ENCODE measurements at regions not wholly inside any gene's neighbourhood (a gene's known extent, or its start where the extent isn't known, plus 50 kb on each side); places are given as distances from the start of the nearest gene placed in this dataset.
"Not testable (repeated sequence)": the region's sequence is repeated elsewhere in the genome, so short reads cannot be mapped to it uniquely, and the experiment has no call there.

DNA sequence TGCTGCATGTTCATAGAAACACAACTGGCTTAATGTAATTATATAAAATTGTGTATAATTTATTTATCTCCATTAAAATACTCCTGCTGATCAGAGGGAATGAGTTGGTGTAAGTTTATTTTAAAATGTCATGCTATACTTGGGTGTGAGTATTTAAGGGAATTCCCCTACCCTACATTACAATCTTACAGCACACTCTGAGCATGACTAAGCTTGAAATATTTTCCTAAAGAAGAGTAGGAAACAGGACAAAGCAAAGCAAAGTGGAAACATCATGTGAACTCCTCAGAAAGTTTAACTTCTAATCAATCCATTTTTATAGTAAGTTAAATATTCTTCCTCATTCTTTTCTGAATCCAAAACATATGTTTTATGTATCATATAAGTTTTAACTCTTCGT is 1271.3 kb downstream of the EFNA5 start:
- no peak for DNase-seq

DNA sequence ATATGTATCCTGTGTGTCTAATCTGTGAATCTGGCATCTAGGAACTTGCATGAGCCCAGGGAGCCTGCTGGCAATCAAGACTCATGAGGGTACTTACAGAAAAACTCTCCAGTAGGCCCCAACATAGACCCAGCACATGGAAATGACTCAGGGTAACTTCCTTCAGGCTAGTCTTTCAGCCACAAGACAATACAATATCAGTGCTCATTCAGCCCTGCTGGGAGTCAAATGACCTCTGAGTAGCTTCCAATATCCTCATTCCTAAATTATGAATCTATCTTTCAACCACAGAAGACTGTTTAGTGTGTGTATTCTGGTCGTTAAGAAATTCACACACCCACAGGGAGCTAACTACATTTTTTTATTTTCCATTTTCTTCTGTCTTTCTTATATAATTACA is 1273.0 kb downstream of the EFNA5 start:
- DNase-seq = no peak

DNA sequence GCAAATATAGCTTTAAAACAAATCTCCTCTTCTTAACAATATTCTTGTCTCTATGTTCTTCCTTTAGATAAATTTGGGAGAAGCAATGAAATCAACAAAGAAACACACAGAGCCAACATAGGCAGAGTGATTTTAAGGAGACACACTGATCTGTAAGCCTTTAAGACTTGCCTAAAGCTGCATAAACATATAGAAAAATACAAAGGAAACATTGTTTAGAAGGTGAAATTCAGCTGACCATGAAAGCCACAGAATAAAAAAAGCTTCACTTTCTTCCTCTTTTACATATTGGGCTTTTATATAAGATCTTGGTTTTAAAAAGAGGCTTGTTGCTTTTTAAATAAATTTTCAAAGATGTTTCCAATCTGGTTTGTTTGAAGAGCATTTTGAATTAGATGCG is 1277.5 kb downstream of the EFNA5 start:
- DNase-seq = no peak

DNA sequence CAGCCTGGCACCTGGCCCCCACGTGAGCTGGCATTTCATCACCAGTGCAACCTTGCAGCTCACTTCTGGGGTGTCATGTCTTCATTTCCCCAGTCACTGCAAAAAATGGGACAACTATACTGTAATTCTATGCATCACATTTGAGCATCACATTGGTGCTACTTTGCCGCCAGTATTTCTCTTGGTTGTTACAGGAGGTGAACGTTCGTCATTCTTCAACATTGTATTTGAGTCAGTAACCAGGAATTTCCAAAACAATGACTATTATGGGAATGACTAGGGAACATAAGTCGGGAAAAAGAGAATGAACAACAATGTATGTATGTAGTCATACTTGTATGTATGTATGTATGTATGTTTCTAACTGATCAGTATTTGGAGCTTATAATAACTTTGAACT is 1278.0 kb downstream of the EFNA5 start:
- no peak for DNase-seq

DNA sequence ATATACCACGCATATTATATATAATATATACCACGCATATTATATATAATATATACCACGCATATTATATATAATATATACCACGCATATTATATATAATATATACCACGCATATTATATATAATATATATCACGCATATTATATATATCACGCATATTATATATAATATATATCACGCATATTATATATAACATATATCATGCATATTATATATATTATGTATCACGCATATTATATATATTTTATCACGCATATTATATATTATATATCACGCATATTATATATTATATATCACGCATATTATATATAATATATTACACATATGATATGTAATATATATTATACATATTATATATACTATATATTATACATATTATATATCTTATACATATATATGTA is 1283.0 kb downstream of the EFNA5 start:
- not testable (repeated sequence) for DNase-seq

DNA sequence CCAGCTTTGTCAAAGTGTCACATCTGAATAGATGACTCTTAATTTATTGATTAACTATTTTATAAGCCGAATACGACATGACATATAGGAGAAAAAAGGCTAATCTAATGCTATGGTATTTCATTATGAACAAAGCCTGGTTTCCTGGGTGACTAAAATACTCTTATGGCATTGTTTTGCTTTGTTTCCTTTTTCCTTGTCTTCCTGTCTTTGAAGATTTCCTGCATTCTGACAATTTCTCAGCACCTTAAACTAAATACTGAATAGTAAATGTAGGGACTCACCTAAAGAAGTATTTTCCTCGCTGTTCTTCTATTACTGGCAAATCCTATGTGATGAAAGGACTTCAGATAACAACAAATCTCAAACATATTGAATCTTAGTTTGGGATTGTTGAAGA is 1284.5 kb downstream of the EFNA5 start:
- DNase-seq = no peak

DNA sequence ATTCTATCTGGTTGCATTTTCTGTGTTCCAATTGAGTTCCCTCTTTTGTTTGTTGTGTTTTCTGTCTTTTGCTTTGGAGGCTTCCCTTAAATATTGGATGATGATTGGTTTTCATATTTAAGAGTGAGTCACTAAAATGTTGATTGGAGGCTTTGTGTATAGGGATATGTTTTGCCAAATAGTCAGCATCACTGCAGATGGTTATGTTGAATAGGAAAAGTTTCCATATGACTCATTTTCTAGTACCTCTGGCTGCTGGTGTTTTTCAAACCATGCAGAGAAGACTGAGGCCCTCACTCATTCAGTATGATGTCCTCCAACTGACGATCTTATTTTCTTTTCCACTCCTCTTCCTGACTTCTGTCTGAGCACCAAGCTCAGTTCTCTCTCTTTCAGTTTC is 1290.0 kb downstream of the EFNA5 start:
- DNase-seq = no peak

DNA sequence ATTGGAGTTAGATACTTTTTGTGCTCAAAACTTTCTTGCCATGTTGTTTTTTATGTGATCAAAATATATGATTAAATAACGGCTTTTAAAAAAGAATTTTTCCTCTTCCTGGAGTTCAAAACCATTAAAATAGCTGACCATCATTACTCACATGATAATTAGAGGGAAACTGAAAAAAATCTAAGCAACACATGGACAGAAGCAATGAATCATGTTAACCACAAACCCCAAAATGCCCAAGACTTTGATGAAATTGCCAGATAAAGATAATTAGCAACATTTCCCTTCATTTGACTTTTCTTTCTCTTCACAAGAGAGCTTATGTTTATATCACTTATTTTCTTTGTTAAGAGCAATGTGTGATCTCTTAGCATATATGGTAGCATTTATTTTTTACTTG is 1294.2 kb downstream of the EFNA5 start:
- no peak for DNase-seq

DNA sequence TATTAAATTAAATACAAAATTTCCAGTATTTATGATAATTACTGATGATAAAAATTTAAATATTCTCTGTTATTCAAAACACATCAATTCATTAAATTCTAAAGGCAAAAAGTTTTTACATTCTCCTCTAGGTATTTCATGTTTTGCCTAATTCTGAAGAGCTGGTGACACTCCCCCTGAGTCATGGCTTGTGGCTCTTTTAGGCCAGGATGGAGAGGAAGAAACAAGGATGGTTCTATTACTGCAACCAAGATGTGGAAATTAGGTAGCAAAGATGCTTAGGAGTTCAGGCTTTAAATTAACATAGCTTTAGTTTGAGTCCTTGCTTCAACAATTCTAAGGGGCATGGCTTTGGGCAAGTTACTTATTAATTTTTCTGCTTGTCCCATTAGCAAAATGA is 1295.8 kb downstream of the EFNA5 start:
- no peak for DNase-seq

DNA sequence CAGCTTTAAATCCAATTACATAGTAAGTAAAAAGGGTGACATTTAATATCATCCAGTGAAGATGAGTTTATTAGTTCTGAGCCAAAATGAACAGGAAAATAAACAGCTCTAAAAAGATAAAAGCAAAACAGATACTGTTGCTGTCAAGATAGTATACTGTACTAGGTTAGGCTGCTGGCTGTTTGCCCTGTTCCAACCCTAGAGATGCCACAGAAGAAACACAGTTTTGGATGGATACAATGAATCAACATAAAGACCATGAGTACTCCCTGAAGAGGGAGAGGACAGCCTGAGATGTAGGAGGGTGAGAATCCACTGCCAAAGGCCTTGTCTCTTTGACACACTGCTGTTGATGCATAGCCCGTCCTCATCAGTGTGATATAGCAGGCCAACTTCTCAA is 1302.7 kb downstream of the EFNA5 start:
- DNase-seq = no peak

DNA sequence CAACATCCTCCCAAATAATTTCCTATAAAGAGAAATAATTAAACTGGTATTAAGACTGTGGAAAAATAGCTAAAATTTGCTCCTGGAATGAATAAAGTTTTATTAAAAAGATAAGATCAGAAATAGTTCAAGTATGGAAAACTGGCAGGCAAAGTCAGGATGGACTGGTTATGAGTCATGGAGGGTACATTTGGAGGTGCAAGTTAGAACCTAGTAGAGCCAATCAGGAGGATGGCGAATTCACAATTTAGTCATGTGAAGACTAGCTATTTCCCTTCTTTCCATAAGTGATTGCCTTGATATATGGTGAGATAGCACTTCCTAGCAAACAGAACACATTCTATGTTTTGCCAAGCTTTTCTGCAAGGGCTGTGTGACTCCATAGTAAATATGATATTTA is 1303.5 kb downstream of the EFNA5 start:
- DNase-seq = no peak

DNA sequence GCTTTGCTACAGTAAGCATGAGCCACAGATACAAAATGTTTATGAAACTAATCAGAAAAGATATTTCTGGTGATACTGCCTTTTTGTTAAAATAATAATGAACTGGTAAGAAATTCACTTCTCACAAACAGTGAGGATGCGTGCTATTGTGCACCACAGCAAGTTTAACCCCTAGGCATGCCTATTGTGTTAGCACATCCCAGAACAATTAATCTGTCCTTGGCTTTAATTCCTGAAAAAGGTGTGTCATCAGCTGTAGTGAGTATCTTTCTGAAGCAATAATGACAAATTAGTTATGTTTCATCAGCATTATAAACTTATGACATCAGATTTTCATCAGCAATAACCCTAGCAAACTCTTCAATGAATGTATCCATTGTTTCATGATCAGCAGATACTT is 1307.2 kb downstream of the EFNA5 start:
- no peak for DNase-seq

DNA sequence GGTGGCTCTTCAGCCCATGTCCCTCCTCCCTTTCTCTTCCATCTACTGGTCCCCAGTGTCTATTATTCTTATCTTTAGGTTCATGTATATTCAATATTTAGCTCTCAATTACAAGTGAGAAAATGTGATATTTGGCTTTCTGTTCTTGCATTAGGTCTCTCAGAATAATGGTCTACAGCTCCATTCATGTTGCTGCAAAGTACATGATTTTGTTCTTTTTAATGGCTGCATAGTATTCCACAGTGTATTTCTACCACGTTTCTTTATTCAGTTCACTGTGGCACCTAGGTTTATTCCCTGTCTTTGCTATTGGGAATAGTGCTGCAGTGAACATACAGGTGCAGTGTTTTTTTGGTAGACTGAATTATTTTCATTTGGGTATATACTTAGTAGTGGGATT is 1308.8 kb downstream of the EFNA5 start:
- DNase-seq = no peak

DNA sequence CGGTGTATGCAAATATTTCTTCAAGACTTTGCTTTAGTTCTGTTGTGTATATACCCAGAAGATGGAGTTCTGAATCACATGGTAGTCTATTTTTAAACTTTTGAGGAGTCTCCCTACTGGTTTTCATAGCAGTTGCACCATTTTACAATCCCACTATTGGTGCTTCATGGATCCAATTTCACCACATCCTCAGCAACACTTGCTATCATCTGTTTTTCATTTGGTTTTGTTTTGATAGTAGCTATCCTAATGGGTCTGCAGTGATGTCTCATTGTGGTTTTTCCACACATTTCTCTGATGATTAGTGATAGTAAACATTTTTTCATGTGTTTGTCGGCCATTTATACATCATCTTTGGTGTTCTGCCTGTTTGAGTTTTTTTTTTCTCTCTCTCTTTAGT is 1339.3 kb downstream of the EFNA5 start:
- no peak for DNase-seq

DNA sequence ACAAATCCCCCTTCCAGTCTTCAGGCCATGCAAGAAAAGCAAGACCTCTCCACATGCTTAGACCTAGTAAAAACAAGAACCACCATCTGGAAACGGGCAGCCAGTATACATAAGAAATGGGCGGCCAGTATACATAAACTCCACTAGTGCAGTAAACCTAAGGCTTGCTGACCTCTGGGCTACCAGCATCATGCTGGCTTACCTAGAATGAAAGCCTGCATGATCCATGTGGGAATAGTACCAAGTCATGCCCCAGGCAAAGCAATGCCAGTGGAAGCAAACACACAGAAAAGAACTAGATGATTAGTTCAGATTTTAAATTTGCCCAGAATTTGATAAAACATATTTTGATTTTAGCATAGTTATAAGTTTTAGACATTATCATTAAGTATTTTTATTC is 1346.4 kb downstream of the EFNA5 start:
- no peak for DNase-seq

DNA sequence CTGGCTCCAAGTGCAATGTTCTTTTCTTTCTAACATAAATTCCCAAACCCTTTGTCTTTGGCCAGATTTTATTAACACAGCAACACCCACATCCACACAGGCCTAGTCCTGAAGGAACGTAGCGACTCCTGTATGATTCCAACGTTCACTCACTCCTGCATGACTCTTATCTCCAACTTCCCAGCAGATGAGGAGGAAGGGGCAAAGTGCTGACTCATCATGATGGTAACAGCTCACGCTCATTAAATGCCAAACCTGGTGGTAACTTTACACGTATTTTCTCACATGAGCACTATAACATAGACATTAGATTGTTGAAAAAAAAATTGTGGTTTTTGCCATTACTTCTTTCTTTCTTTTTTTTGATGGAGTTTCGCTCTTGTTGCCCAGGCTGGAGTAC is 1349.5 kb downstream of the EFNA5 start:
- no peak for DNase-seq

DNA sequence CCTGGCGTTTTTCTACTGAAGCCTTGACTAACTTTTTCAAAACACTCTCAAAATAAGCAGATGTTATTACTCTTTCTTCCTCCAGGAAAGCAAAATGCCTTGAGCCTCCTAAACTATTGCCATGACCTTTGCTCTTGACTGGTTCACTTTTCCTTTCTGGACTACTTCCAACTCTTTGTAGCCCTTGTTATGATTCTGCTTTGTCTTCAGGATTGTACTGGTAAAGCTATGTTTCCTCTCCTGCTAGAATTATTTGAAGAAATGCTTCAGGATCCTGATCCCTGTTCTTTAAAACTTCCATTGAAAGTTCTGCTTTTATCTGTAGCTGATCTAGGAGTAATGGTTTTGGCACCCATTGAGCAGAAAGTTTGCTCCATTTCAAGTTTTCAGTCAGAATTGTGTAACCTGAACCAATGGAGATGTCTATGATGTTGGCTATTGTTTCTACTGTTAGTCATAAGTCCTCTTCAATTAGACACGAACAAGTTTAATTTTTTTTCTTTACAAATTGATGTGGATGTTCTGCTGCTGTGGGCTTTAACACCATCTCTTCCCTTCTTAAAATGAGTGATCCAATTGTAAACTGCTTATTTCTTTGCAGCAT is 1356.4 kb downstream of the EFNA5 start:
- DNase-seq = no peak

DNA sequence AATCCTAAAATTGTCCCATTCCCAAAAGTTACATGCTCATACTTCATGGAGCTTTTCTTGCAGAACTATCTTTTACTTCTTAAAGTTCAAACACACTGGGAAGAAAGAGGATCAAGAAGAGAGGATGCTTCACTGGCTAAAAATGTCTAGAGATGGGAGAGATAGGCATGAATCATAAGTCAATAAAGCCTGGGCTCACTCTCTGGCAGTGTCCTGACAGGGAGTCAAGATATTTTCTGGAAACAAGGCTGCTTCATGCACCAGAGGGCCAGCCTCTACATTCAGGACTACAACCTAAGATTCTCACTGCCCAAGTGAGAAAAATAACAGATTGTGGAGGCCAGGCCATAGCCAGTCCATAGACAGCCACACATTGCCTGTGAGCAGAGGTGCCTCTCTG is 1358.4 kb downstream of the EFNA5 start:
- DNase-seq = no peak

DNA sequence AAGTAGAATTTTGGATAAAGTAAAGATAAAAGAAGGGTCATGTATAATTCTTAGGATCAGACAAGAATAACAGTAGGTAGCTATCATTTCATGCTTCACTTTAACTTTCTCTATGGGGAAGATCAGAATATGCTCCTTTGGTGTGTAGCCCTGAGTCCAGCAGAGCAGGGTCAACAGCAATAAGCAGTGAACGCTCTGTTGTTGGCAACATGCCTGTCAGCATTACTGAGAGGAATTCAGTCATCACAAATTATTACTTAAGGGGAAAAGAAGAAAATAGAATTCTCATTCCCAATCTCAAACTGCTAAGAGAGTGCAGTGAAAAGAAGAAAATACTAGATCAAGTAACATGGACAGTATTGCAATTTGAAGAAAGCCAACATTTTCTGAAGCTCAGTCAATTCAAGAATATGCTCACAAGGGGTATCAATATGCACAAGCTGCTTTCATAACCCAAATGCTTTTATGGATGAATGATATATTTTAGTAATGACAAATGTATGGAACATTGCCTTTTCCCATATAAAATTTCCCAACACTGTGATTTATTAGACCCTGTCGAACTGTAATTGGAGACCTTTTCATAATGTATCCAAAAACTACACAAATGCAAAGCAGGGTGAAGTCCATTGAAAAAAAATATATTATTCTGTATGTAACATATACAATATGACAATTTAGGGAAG is 1359.4 kb downstream of the EFNA5 start:
- DNase-seq = no peak

DNA sequence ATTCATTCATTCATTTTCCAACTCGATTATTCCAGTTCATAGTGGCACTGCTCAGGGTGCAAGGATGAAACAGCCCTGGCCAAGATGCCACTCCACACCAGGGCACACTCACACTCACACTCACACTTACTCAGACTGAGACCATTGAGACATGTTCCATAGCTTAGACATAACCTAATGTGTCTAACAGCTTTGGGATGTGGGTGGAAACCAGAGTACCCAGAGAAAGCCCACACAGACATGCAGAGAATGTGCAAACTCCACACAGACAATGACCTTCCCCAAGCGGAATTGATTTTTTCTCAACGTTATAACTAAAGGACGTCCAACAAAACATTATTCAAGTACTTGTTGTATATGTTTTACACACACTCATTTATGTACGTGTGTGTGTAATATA is 1363.5 kb downstream of the EFNA5 start:
- DNase-seq = no peak

DNA sequence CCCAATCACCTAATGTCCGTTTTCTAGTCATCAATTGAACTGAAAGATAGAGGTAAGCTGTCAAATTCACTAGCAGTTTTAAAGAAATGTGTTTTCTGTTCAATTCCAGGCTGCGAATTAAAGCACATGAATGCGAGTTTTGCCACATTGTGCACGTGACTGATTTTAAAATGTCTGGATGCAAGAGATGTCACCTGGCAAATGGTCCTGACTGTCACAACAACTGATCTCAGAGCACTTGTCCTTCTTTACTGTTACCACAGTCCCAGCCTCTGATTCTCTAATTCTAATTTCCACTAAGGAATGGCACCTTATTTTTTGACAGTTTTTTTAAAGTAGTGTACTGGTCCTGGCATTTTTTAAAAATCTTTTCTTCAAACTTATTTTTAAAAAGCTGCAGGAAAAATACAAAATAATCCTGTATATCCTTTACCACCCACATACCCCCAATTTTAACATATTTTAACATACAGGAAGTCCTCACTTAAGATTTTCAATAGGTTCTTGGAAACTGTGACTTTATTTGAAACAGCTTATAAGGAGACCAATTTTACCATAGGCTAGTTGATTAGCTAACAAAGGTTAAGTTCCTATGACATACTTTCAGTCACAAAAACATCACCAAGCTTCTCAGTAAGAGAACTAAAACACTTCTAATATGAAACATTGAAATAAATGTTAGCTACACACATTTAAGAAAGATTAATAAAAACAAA is 1364.3 kb downstream of the EFNA5 start:
- DNase-seq = no peak

DNA sequence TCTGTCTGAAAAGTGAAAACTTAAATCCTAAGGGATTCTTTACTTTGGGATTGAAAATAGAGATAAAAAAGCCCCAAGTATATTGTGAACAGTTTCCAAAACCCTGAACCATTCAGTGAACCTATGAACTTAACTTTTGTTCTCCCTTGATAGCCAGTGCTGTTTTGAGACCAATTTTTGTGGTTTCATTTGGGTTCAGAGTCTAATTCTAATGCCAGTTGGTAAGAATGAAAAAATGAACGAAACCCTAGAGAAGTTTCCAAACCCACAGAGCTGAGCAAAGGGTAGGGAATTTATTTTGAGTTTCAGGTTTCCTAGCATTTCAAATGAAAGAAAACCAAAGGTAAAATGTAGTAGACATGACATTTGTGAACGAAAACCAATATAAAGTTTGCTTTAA is 1366.8 kb downstream of the EFNA5 start:
- no peak for DNase-seq

DNA sequence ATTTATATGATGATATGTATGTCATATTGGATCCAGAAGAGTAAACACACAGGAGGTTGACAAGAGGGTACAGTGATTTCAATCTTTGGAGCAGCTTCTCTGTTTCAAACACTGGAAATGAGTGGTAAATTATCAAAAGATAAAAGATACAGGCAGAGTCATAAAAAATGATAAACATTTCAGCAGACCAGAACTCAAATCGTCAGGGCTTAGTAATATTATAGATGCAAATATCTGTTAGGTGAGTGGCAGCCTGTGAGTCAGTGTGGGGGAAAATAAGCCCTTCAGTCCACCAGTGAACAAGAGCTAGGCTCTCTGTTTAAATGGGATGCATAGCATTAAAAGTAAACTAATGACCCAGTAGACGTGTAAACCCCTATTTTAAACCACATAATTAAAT is 1378.1 kb downstream of the EFNA5 start:
- no peak for DNase-seq

DNA sequence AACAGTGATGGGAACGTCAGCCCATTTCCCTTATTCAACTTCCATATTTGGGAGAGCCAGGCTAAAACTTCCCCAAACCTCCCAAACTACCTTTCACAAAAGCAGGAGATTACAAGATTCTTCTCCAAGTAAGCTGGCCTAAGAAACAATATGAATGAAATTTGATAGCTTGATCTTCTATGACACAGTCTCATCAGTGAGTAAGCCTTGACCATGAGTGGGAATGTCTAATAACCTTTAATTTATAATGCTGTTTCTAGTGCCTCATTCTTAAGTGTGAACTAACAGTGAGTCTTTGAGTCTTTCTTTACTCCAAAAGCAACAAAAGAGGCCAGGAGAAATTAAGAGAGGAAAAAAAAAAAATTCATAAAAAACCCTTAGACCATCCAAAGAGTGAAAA is 1379.9 kb downstream of the EFNA5 start:
- no peak for DNase-seq

DNA sequence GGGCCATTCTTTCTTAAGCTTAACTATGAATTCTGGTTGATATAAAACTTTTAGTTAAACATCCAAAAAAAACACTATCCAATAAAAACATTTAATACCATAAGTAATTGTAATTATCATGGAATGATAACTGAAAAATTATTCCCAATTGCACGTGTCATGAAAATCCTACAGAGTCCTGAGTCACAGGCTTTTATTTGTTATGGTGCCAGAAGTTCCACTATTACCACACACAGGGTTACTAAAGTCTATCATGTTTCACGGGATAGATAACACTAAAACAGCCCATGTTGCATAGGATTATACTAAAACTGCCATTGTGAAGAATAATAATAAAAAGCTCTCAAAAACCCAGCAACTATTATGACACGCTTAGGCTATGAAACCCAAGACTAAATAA is 1381.8 kb downstream of the EFNA5 start:
- DNase-seq = no peak

Data from NCI-H510A treated with DMSO at 0.1 percent for 48 hours (cell line).